HEK293 (cell line): ENCODE measurements at regions not wholly inside any gene's neighbourhood (a gene's known extent, or its start where the extent isn't known, plus 50 kb on each side); places are given as distances from the start of the nearest gene placed in this dataset.

Source experiments
- CTCF ChIA-PET: fragments of 350-600 bp; formaldehyde crosslinking; extraction: SDS; loops from one replicate; lab custom pipeline; 2021; ENCODE audit warnings: antibody characterized with exemption; lab: Yijun Ruan, JAX
- POLR2A ChIA-PET: fragments of 300-600 bp; formaldehyde crosslinking; extraction: SDS; loops from one replicate; lab custom pipeline; 2020; ENCODE audit warnings: antibody characterized with exemption, inconsistent platforms; lab: Yijun Ruan, JAX
- H3K27ac ChIP-seq: fragments of 200-500 bp; sonication (Bioruptor generic); 2 replicates; pipeline ENCODE4 v1.5.1; 2014; ENCODE audit warnings: low read depth, low read length, control low read depth, inconsistent platforms; ENCODE audit errors: extremely low read depth
- H3K36me3 ChIP-seq, 2 experiments: fragments of 200-500 bp in 1 of 2; sonication (Bioruptor generic) in 1 of 2; 1 replicate in 1 of 2; 2 replicates in 1 of 2; pipeline ENCODE4 v1.5.1; 2014 to 2017; ENCODE audit warnings: inconsistent platforms in 2 of 2, low read length in 2 of 2; ENCODE audit not compliant: control insufficient read depth in 2 of 2, insufficient read depth in 1 of 2
- H3K4me1 ChIP-seq: fragments of 200-500 bp; sonication (Bioruptor generic); 2 replicates; pipeline ENCODE4 v1.5.1; 2014; ENCODE audit warnings: mild to moderate bottlenecking, low read length, inconsistent platforms; ENCODE audit not compliant: control insufficient read depth, insufficient read depth
- H3K4me3 ChIP-seq: 2 replicates; pipeline ENCODE4 v1.5.1; 2011; ENCODE audit warnings: low read depth, mild to moderate bottlenecking, control low read depth, low read length, moderate library complexity
- H3K9me3 ChIP-seq: fragments of 200-500 bp; sonication (Bioruptor generic); 2 replicates; pipeline ENCODE4 v1.5.1; 2014; ENCODE audit warnings: low read depth, low read length, inconsistent platforms; ENCODE audit not compliant: control insufficient read depth, insufficient read depth
- GFI1B ChIP-seq: fragments of 450-650 bp; formaldehyde crosslinking; IDR thresholded peaks from 2 replicates; pipeline ENCODE4 v1.5.1; 2016; ENCODE audit warnings: missing biosample characterization, missing genetic modification characterization
- GLI4 ChIP-seq: fragments of 450-650 bp; formaldehyde crosslinking; IDR thresholded peaks from 2 replicates; pipeline ENCODE4 v1.5.1; 2016; ENCODE audit warnings: missing biosample characterization, missing genetic modification characterization
- GLIS1 ChIP-seq: fragments of 450-650 bp; formaldehyde crosslinking; IDR thresholded peaks from 2 replicates; pipeline ENCODE4 v1.5.1; 2016; ENCODE audit warnings: missing biosample characterization, missing genetic modification characterization
- GLIS2 ChIP-seq: fragments of 450-650 bp; formaldehyde crosslinking; IDR thresholded peaks from 2 replicates; pipeline ENCODE4 v1.5.1; 2016; ENCODE audit warnings: missing biosample characterization, missing genetic modification characterization
- KLF10 ChIP-seq: fragments of 450-650 bp; IDR thresholded peaks from 2 replicates; pipeline ENCODE4 v1.5.1; 2018; ENCODE audit warnings: missing biosample characterization, mild to moderate bottlenecking, missing genetic modification characterization
- KLF7 ChIP-seq: fragments of 450-650 bp; formaldehyde crosslinking; IDR thresholded peaks from 2 replicates; pipeline ENCODE4 v1.5.1; 2016; ENCODE audit warnings: missing biosample characterization, missing genetic modification characterization, borderline replicate concordance
- SP7 ChIP-seq: fragments of 450-650 bp; formaldehyde crosslinking; IDR thresholded peaks from 2 replicates; pipeline ENCODE4 v1.5.1; 2016; ENCODE audit warnings: missing biosample characterization, missing genetic modification characterization
- YY2 ChIP-seq: fragments of 450-650 bp; formaldehyde crosslinking; IDR thresholded peaks from 2 replicates; pipeline ENCODE4 v1.5.1; 2016; ENCODE audit warnings: missing biosample characterization, missing genetic modification characterization
- ZBTB7A ChIP-seq: fragments of 450-650 bp; formaldehyde crosslinking; IDR thresholded peaks from 2 replicates; pipeline ENCODE4 v1.5.1; 2016; ENCODE audit warnings: low read depth, missing biosample characterization, missing genetic modification characterization
- ZFP37 ChIP-seq: fragments of 450-650 bp; formaldehyde crosslinking; IDR thresholded peaks from 2 replicates; pipeline ENCODE4 v1.5.1; 2016; ENCODE audit warnings: missing biosample characterization, missing genetic modification characterization
- ZFP41 ChIP-seq: fragments of 450-650 bp; formaldehyde crosslinking; IDR thresholded peaks from 2 replicates; pipeline ENCODE4 v1.5.1; 2016; ENCODE audit warnings: missing biosample characterization, missing genetic modification characterization, borderline replicate concordance
- ZIC2 ChIP-seq: fragments of 450-650 bp; formaldehyde crosslinking; IDR thresholded peaks from 2 replicates; pipeline ENCODE4 v1.5.1; 2016; ENCODE audit warnings: missing biosample characterization, missing genetic modification characterization
- ZNF2 ChIP-seq: fragments of 450-650 bp; formaldehyde crosslinking; IDR thresholded peaks from 2 replicates; pipeline ENCODE4 v1.5.1; 2016; ENCODE audit warnings: missing biosample characterization, missing genetic modification characterization
- ZNF211 ChIP-seq: fragments of 450-650 bp; formaldehyde crosslinking; IDR thresholded peaks from 2 replicates; pipeline ENCODE4 v1.5.1; 2016; ENCODE audit warnings: low read depth, missing biosample characterization, missing genetic modification characterization
- ZNF335 ChIP-seq: fragments of 450-650 bp; formaldehyde crosslinking; conservative IDR thresholded peaks from 2 replicates; pipeline ENCODE4 v1.5.1; 2016; ENCODE audit warnings: missing biosample characterization, missing genetic modification characterization
- ZNF394 ChIP-seq: fragments of 450-650 bp; formaldehyde crosslinking; IDR thresholded peaks from 2 replicates; pipeline ENCODE4 v1.5.1; 2016; ENCODE audit warnings: missing biosample characterization, missing genetic modification characterization, mild to moderate bottlenecking, moderate library complexity, borderline replicate concordance
- ZNF530 ChIP-seq: fragments of 450-650 bp; formaldehyde crosslinking; IDR thresholded peaks from 2 replicates; pipeline ENCODE4 v1.5.1; 2016; ENCODE audit warnings: low read depth, missing biosample characterization, missing genetic modification characterization
- TF ChIP-seq, protein P1 (sequence below): fragments of 450-650 bp; formaldehyde crosslinking; IDR thresholded peaks from 2 replicates; pipeline ENCODE4 v1.5.1; 2017; ENCODE audit warnings: missing biosample characterization, missing genetic modification characterization
- TF ChIP-seq, protein P2 (sequence below): fragments of 450-650 bp; formaldehyde crosslinking; IDR thresholded peaks from 2 replicates; pipeline ENCODE4 v1.5.1; 2016; ENCODE audit warnings: missing biosample characterization, missing genetic modification characterization
- TF ChIP-seq, protein P3 (sequence below): fragments of 450-650 bp; formaldehyde crosslinking; IDR thresholded peaks from 2 replicates; pipeline ENCODE4 v1.5.1; 2016; ENCODE audit warnings: missing biosample characterization, missing genetic modification characterization
- TF ChIP-seq, protein P4 (sequence below): fragments of 450-650 bp; formaldehyde crosslinking; conservative IDR thresholded peaks from 2 replicates; pipeline ENCODE4 v1.5.1; 2016; ENCODE audit warnings: low read depth, missing biosample characterization, missing genetic modification characterization
- TF ChIP-seq, protein P5 (sequence below): fragments of 450-650 bp; formaldehyde crosslinking; IDR thresholded peaks from 2 replicates; pipeline ENCODE4 v1.5.1; 2017; ENCODE audit warnings: missing biosample characterization, missing genetic modification characterization
- TF ChIP-seq, protein P6 (sequence below): fragments of 450-650 bp; formaldehyde crosslinking; IDR thresholded peaks from 2 replicates; pipeline ENCODE4 v1.5.1; 2016; ENCODE audit warnings: missing biosample characterization, missing genetic modification characterization

DNA sequence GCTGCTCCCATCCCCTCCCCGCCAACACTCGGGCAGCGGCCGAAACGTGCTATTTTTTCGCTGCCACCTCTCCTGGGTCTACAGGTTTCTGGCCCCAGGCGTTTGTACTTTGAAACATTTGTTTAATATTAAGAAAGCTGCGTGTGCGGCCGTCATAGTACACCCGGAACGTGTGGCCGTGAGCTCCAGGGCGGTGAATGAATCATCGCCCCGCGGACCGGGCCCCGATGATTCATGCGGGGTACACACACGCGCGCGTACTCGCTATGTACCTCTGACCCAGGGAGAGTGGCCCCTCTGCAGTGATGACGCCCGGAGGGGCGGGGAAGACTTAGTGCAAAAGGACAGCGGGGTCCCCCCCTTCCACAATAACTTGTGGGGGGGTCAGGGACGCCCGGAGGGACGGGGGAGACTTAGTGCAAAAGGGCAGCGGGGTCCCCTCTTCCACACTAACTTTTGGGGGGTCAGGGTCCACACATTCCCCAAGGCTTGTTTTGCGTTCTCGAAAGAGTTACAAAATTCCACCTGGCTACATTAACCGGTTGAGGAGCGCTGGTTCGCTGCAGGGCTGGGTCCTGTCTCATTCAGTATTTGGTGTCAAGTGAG is 56.5 kb upstream of the PCGF5 start:
- no peaks in the 10 kb centered on the region for H3K9me3 ChIP-seq
- H3K36me3 ChIP-seq = no peaks in the 10 kb centered on the region
- H3K4me3 ChIP-seq = peak overlapping the region; percentile 78
- CTCF ChIA-PET = interaction anchor here (1.0 kb wide), 1 partner anchor 86 kb away, joined by 3 read pairs; no protein-coding TSS in a partner anchor
- POLR2A ChIA-PET = interaction anchor here (0.6 to 3.0 kb wide), 3 partner anchors 12 to 54 kb away, joined by 3 to 15 read pairs (median 3); no protein-coding TSS in a partner anchor
- H3K4me1 ChIP-seq = no peaks in the 10 kb centered on the region; the same call in 1 of the 2 replicates
- H3K27ac ChIP-seq = peak overlapping the region; percentile 86; the same call in 1 of the 2 replicates
- TF ChIP-seq GFI1B (tag by site-specific recombination) (no peak), ZNF335 (tag by site-specific recombination) (peak; percentile 85), GLI4 (tag by site-specific recombination) (no peak), ZFP37 (tag by site-specific recombination) (no peak; the same call in 1 of the 2 replicates), ZNF530 (tag by site-specific recombination) (no peak), YY2 (no peak), ZIC2 (tag by site-specific recombination) (0 out of 2 replicates have a peak, but pooled peaks have one; percentile 16), ZFP41 (tag by site-specific recombination) (no peak), ZNF2 (tag by site-specific recombination) (0 out of 2 replicates have a peak, but pooled peaks have one; percentile 36), GLIS1 (tag by site-specific recombination) (peak; percentile 72), ZNF394 (tag by site-specific recombination) (0 out of 2 replicates have a peak, but pooled peaks have one; percentile 21), ZNF211 (tag by site-specific recombination) (no peak), KLF10 (tag by site-specific recombination) (0 out of 2 replicates have a peak, but pooled peaks have one; percentile 1), SP7 (0 out of 2 replicates have a peak, but pooled peaks have one; percentile 55), ZBTB7A (tag by site-specific recombination) (no peak), KLF7 (tag by site-specific recombination) (no peak), GLIS2 (peak; percentile 83)
- TF ChIP-seq, protein P1, sequence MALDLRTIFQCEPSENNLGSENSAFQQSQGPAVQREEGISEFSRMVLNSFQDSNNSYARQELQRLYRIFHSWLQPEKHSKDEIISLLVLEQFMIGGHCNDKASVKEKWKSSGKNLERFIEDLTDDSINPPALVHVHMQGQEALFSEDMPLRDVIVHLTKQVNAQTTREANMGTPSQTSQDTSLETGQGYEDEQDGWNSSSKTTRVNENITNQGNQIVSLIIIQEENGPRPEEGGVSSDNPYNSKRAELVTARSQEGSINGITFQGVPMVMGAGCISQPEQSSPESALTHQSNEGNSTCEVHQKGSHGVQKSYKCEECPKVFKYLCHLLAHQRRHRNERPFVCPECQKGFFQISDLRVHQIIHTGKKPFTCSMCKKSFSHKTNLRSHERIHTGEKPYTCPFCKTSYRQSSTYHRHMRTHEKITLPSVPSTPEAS (tag by site-specific recombination) = no peak
- TF ChIP-seq, protein P2, sequence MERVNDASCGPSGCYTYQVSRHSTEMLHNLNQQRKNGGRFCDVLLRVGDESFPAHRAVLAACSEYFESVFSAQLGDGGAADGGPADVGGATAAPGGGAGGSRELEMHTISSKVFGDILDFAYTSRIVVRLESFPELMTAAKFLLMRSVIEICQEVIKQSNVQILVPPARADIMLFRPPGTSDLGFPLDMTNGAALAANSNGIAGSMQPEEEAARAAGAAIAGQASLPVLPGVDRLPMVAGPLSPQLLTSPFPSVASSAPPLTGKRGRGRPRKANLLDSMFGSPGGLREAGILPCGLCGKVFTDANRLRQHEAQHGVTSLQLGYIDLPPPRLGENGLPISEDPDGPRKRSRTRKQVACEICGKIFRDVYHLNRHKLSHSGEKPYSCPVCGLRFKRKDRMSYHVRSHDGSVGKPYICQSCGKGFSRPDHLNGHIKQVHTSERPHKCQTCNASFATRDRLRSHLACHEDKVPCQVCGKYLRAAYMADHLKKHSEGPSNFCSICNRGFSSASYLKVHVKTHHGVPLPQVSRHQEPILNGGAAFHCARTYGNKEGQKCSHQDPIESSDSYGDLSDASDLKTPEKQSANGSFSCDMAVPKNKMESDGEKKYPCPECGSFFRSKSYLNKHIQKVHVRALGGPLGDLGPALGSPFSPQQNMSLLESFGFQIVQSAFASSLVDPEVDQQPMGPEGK = peak; percentile 82
- TF ChIP-seq, protein P3, sequence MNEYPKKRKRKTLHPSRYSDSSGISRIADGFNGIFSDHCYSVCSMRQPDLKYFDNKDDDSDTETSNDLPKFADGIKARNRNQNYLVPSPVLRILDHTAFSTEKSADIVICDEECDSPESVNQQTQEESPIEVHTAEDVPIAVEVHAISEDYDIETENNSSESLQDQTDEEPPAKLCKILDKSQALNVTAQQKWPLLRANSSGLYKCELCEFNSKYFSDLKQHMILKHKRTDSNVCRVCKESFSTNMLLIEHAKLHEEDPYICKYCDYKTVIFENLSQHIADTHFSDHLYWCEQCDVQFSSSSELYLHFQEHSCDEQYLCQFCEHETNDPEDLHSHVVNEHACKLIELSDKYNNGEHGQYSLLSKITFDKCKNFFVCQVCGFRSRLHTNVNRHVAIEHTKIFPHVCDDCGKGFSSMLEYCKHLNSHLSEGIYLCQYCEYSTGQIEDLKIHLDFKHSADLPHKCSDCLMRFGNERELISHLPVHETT (tag by site-specific recombination) = peak; percentile 43; the same call in 1 of the 2 replicates
- TF ChIP-seq, protein P4, sequence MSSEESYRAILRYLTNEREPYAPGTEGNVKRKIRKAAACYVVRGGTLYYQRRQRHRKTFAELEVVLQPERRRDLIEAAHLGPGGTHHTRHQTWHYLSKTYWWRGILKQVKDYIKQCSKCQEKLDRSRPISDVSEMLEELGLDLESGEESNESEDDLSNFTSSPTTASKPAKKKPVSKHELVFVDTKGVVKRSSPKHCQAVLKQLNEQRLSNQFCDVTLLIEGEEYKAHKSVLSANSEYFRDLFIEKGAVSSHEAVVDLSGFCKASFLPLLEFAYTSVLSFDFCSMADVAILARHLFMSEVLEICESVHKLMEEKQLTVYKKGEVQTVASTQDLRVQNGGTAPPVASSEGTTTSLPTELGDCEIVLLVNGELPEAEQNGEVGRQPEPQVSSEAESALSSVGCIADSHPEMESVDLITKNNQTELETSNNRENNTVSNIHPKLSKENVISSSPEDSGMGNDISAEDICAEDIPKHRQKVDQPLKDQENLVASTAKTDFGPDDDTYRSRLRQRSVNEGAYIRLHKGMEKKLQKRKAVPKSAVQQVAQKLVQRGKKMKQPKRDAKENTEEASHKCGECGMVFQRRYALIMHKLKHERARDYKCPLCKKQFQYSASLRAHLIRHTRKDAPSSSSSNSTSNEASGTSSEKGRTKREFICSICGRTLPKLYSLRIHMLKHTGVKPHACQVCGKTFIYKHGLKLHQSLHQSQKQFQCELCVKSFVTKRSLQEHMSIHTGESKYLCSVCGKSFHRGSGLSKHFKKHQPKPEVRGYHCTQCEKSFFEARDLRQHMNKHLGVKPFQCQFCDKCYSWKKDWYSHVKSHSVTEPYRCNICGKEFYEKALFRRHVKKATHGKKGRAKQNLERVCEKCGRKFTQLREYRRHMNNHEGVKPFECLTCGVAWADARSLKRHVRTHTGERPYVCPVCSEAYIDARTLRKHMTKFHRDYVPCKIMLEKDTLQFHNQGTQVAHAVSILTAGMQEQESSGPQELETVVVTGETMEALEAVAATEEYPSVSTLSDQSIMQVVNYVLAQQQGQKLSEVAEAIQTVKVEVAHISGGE (tag by site-specific recombination) = peak; percentile 47; the same call in 1 of the 2 replicates
- TF ChIP-seq, protein P5, sequence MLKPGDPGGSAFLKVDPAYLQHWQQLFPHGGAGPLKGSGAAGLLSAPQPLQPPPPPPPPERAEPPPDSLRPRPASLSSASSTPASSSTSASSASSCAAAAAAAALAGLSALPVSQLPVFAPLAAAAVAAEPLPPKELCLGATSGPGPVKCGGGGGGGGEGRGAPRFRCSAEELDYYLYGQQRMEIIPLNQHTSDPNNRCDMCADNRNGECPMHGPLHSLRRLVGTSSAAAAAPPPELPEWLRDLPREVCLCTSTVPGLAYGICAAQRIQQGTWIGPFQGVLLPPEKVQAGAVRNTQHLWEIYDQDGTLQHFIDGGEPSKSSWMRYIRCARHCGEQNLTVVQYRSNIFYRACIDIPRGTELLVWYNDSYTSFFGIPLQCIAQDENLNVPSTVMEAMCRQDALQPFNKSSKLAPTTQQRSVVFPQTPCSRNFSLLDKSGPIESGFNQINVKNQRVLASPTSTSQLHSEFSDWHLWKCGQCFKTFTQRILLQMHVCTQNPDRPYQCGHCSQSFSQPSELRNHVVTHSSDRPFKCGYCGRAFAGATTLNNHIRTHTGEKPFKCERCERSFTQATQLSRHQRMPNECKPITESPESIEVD (tag by site-specific recombination) = no peak
- TF ChIP-seq, protein P6, sequence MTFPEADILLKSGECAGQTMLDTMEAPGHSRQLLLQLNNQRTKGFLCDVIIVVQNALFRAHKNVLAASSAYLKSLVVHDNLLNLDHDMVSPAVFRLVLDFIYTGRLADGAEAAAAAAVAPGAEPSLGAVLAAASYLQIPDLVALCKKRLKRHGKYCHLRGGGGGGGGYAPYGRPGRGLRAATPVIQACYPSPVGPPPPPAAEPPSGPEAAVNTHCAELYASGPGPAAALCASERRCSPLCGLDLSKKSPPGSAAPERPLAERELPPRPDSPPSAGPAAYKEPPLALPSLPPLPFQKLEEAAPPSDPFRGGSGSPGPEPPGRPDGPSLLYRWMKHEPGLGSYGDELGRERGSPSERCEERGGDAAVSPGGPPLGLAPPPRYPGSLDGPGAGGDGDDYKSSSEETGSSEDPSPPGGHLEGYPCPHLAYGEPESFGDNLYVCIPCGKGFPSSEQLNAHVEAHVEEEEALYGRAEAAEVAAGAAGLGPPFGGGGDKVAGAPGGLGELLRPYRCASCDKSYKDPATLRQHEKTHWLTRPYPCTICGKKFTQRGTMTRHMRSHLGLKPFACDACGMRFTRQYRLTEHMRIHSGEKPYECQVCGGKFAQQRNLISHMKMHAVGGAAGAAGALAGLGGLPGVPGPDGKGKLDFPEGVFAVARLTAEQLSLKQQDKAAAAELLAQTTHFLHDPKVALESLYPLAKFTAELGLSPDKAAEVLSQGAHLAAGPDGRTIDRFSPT (tag by site-specific recombination) = peak; percentile 55; the same call in 1 of the 2 replicates
